OCI-LY3 (cell line): ENCODE measurements at regions not wholly inside any gene's neighbourhood (a gene's known extent, or its start where the extent isn't known, plus 50 kb on each side); places are given as distances from the start of the nearest gene placed in this dataset.

Source experiments
- CTCF ChIP-seq: fragments of 200-600, 300-600 bp; sonication (generic); IDR thresholded peaks from 2 replicates; pipeline ENCODE4 v1.5.1; 2014; ENCODE audit warnings: antibody characterized with exemption, low read length, low read depth
- EZH2phosphoT487 ChIP-seq: fragments of 200-600 bp; shearing (Covaris generic); IDR thresholded peaks from 2 replicates; pipeline ENCODE4 v1.6.1; 2018; ENCODE audit warnings: antibody characterized with exemption, mixed run types, low read depth

- TF ChIP-seq CTCF = no peak
- TF ChIP-seq EZH2phosphoT487 = no peak
Observed at GRCh38 chr21:31398574-31398973, 54.5 kb upstream of the TIAM1 start.
